Upper lobe of left lung (tissue), 6 donors: ENCODE measurements at regions not wholly inside any gene's neighbourhood (a gene's known extent, or its start where the extent isn't known, plus 50 kb on each side); places are given as distances from the start of the nearest gene placed in this dataset.

ENCODE experiments used
- ATAC-seq, 2 donors: fragments of 200-7000 bp; cut with Tn5 transposase; one replicate each; pipeline ENCODE4 v1.9.1; 2022; ENCODE audit warnings: mild to moderate bottlenecking in 2 of 2, moderate library complexity in 2 of 2; ENCODE audit not compliant: low FRiP score in 2 of 2
- DNase-seq, 2 donors: peaks; one replicate each; pipeline ENCODE4 v3.0.0-alpha.2; 2019 to 2020
- H3K27ac ChIP-seq, 4 donors: fragments of 200-600 bp; sonication (generic); one replicate each; pipeline ENCODE4 v1.5.1; 2016 to 2019
- H3K27me3 ChIP-seq, 4 donors: fragments of 200-600 bp; sonication (generic); one replicate each; pipeline ENCODE4 v1.5.1; 2017 to 2019
- H3K36me3 ChIP-seq, 4 donors: fragments of 200-600 bp; sonication (generic); one replicate each; pipeline ENCODE4 v1.5.1; 2016 to 2019
- H3K4me1 ChIP-seq, 4 donors: fragments of 200-600 bp; sonication (generic); one replicate each; pipeline ENCODE4 v1.5.1; 2018 to 2019
- H3K4me3 ChIP-seq, 4 donors: fragments of 200-600 bp; sonication (generic); one replicate each; pipeline ENCODE4 v1.5.1; 2017 to 2019; ENCODE audit warnings: mild to moderate bottlenecking in 2 of 4, moderate library complexity in 1 of 4
- H3K9me3 ChIP-seq, 4 donors: fragments of 200-600 bp; sonication (generic); one replicate each; pipeline ENCODE4 v1.5.1; 2018 to 2019
- CTCF ChIP-seq, 6 experiments: fragments of 450-650 bp in 4 of 6; fragments of 200-600 bp in 2 of 6; sonication (generic) in 2 of 6; IDR thresholded peaks; one replicate each; pipeline ENCODE4 v1.5.1; 2016 to 2019; ENCODE audit warnings: antibody characterized with exemption in 6 of 6
- EP300 ChIP-seq, 4 donors: sonication (generic); formaldehyde crosslinking; IDR thresholded peaks; one replicate each; pipeline ENCODE4 v1.5.1; 2017; ENCODE audit warnings: antibody characterized with exemption in 4 of 4, control low read depth in 2 of 4
- POLR2A ChIP-seq, 4 donors: fragments of 450-650 bp; IDR thresholded peaks; one replicate each; pipeline ENCODE4 v1.5.1; 2016 to 2017; ENCODE audit warnings: antibody characterized with exemption in 4 of 4, mild to moderate bottlenecking in 2 of 4
- POLR2AphosphoS5 ChIP-seq, 2 donors: sonication (generic); formaldehyde crosslinking; IDR thresholded peaks; one replicate each; pipeline ENCODE4 v1.5.1; 2017; ENCODE audit warnings: antibody characterized with exemption in 2 of 2
- WGBS, 2 donors: methylation state at CpG; one replicate each; pipeline ENCODE4 v1.1.5; 2017 to 2018; 5-methylcytosine and 5-hydroxymethylcytosine counted together
- donor health status: DM: no; HTN: no; CAD: no; lungs with moderate emphysema.
- donor health status: DM: no; HTN: yes; CAD: no; lungs with severe emphysema.

GRCh38 chr22:44363980-44364750, 51.4 kb upstream of the SHISAL1 start:
- TF ChIP-seq POLR2AphosphoS5 (IDR thresholded peaks at IDR 0.05) (no peak), POLR2A (IDR thresholded peaks at IDR 0.05) (no peak), CTCF (IDR thresholded peaks at IDR 0.05) (no peak), EP300 (IDR thresholded peaks at IDR 0.05) (no peak)
- no peak for DNase-seq
- WGBS, 2 donors, result 77 to 79% methylated on average over 6 to 11 of the region's 11 CpGs
- H3K9me3 ChIP-seq, result no peaks in the 10 kb centered on the region
- H3K27ac ChIP-seq, result no peak overlapping the region
- H3K27me3 ChIP-seq, result no peaks in the 10 kb centered on the region
- H3K4me1 ChIP-seq, result peaks cover 0 to 20% (median 17%) of the 10 kb centered on the region in 4 donors
- no peak overlapping the region for H3K4me3 ChIP-seq
- H3K36me3 ChIP-seq, result no peaks in the 10 kb centered on the region
- peak in 1 of 2 donors; percentile 3 for ATAC-seq

- ATAC-seq (peak; percentile 74 to 90), DNase-seq (peak; percentile 75 to 96)
- TF ChIP-seq POLR2AphosphoS5 (IDR thresholded peaks at IDR 0.05) (peak; percentile 54 to 64), POLR2A (IDR thresholded peaks at IDR 0.05) (no peak), EP300 (IDR thresholded peaks at IDR 0.05) (peak in 1 of 4 donors; percentile 75), CTCF (IDR thresholded peaks at IDR 0.05) (no peak)
- H3K27ac ChIP-seq, result peak overlapping the region in 2 of 4 donors; percentile 8 to 24
- H3K4me1 ChIP-seq, result peaks cover 0 to 20% (median 17%) of the 10 kb centered on the region in 4 donors
- H3K4me3 ChIP-seq, result no peak overlapping the region
- H3K27me3 ChIP-seq, result no peaks in the 10 kb centered on the region
- H3K36me3 ChIP-seq, result no peaks in the 10 kb centered on the region
- 57 to 58% methylated on average over 4 to 23 of the region's 32 CpGs for WGBS, 2 donors
- no peaks in the 10 kb centered on the region for H3K9me3 ChIP-seq
These were observed 50.5 kb upstream of the SHISAL1 start for GRCh38 chr22:44363013-44363979.

GRCh38 chr22:44362249-44363012, 49.7 kb upstream of the SHISAL1 start:
- TF ChIP-seq POLR2AphosphoS5 (IDR thresholded peaks at IDR 0.05) (no peak), CTCF (IDR thresholded peaks at IDR 0.05) (no peak), POLR2A (IDR thresholded peaks at IDR 0.05) (no peak), EP300 (IDR thresholded peaks at IDR 0.05) (no peak)
- Histone ChIP-seq H3K36me3 (no peaks in the 10 kb centered on the region), H3K4me1 (peaks cover 0 to 20% (median 17%) of the 10 kb centered on the region in 4 donors), H3K27ac (no peak overlapping the region), H3K9me3 (no peaks in the 10 kb centered on the region), H3K27me3 (no peaks in the 10 kb centered on the region), H3K4me3 (no peak overlapping the region)
- WGBS, 2 donors, result 87 to 88% methylated on average over 8 of the region's 8 CpGs
- no peak for DNase-seq
- no peak for ATAC-seq
